ACC112 (cell line): ENCODE measurements at regions not wholly inside any gene's neighbourhood (a gene's known extent, or its start where the extent isn't known, plus 50 kb on each side); places are given as distances from the start of the nearest gene placed in this dataset.

Experiments used
- H2AFZ ChIP-seq: fragments of 200-600 bp; sonication (generic); one replicate; pipeline ENCODE4 v1.6.0; 2017; ENCODE audit warnings: antibody characterized with exemption, low read length; ENCODE audit not compliant: unreplicated experiment
- H3K27ac ChIP-seq: fragments of 200-600 bp; sonication (generic); 2 replicates; pipeline ENCODE4 v1.5.1; 2014; ENCODE audit warnings: low read depth, mild to moderate bottlenecking, antibody characterized with exemption, low read length, moderate library complexity
- H3K27me3 ChIP-seq: fragments of 200-600 bp; sonication (generic); 2 replicates; pipeline ENCODE4 v1.6.1; 2014; ENCODE audit warnings: mild to moderate bottlenecking, antibody characterized with exemption, low read length, moderate library complexity, mixed read lengths; ENCODE audit not compliant: insufficient read depth
- H3K36me3 ChIP-seq: fragments of 200-600 bp; sonication (generic); 2 replicates; pipeline ENCODE4 v1.6.1; 2016; ENCODE audit warnings: mild to moderate bottlenecking, antibody characterized with exemption, low read length, moderate library complexity, mixed read lengths; ENCODE audit not compliant: insufficient read depth
- H3K4me1 ChIP-seq: fragments of 200-600 bp; sonication (generic); one replicate; pipeline ENCODE4 v1.6.1; 2016; ENCODE audit warnings: low read length, mixed read lengths; ENCODE audit not compliant: insufficient read depth, unreplicated experiment, control insufficient read depth
- H3K4me3 ChIP-seq: fragments of 200-600 bp; sonication (generic); 2 replicates; pipeline ENCODE4 v1.5.1; 2014; ENCODE audit warnings: mild to moderate bottlenecking, low read depth, low read length
- H3K79me2 ChIP-seq: fragments of 200-600 bp; sonication (generic); one replicate; pipeline ENCODE4 v1.6.0; 2016; ENCODE audit warnings: low read length; ENCODE audit not compliant: control insufficient read depth, unreplicated experiment, insufficient read depth

DNA sequence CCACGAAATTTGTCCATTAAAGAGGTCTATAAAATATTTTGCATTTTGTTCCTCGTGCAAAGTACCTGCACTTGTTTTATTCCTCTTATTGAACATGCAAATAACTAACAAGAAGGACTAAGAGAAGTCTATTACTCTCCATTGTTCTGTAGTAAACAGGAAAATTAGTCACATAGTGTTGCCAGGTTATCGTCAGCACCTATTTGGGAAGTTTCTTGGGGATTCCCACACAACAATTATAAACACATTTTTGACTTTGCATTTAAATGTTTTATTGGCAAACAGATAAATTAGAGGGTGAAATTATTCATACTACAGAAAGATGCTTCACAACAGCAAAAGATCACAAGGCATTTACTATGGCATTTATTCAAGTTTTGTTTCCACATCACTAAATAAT is 174.5 kb downstream of the ZC3H11B start:
- Histone ChIP-seq H3K36me3 (no peaks in the 10 kb centered on the region), H3K4me1 (peaks cover 8% of the 10 kb centered on the region), H3K27ac (no peak overlapping the region), H3K79me2 (no peaks in the 10 kb centered on the region), H3K27me3 (no peaks in the 10 kb centered on the region), H2AFZ (no peak overlapping the region), H3K4me3 (no peak overlapping the region)

- Histone ChIP-seq H3K4me1 (no peaks in the 10 kb centered on the region), H3K27ac (no peak overlapping the region), H3K79me2 (no peaks in the 10 kb centered on the region), H3K27me3 (no peaks in the 10 kb centered on the region), H2AFZ (no peak overlapping the region), H3K36me3 (no peaks in the 10 kb centered on the region), H3K4me3 (no peak overlapping the region)
These were observed 178.0 kb downstream of the ZC3H11B start for GRCh38 chr1:219434923-219435297.

GRCh38 chr1:219434285-219434922 is 178.5 kb downstream of the ZC3H11B start:
- no peak overlapping the region for H3K27ac ChIP-seq
- H3K36me3 ChIP-seq = no peaks in the 10 kb centered on the region
- no peak overlapping the region for H2AFZ ChIP-seq
- H3K4me1 ChIP-seq = no peaks in the 10 kb centered on the region
- H3K4me3 ChIP-seq = no peak overlapping the region
- no peaks in the 10 kb centered on the region for H3K27me3 ChIP-seq
- H3K79me2 ChIP-seq = no peaks in the 10 kb centered on the region

DNA sequence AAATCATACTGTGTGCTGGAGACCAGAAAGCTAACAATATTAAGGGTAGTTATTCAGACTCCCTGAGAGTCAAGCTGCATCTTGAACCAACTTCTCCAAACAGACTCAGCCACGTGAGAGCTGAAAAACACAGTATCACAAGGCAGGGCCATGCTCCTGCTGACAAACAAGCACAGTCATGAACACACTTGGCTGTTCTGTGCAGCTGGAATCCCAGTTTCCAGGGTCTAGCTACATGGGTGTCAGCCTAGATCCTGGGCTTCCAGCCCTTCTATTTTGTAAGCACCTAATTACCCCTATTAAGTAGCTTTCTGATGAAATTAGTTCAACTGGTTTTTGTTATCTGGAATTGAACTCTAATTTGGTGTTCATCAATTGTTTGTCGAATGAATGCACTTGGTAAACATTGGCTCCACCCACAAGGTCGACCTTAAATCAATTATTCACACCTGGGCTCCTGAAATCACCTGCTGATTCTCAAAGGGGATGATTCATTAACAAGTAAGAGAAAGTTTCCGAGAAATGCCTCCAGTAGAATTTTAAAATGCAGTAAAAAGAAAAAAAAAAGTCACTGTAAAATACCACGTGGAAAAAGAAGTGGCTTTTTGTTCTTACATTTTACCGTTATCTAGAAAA is 179.3 kb downstream of the ZC3H11B start:
- Histone ChIP-seq H3K4me1 (no peaks in the 10 kb centered on the region), H3K27me3 (no peaks in the 10 kb centered on the region), H2AFZ (no peak overlapping the region), H3K36me3 (no peaks in the 10 kb centered on the region), H3K4me3 (no peak overlapping the region), H3K79me2 (no peaks in the 10 kb centered on the region), H3K27ac (no peak overlapping the region)

- Histone ChIP-seq H3K36me3 (no peaks in the 10 kb centered on the region), H3K27ac (no peak overlapping the region), H3K4me3 (no peak overlapping the region), H3K4me1 (no peaks in the 10 kb centered on the region), H2AFZ (no peak overlapping the region), H3K79me2 (no peaks in the 10 kb centered on the region), H3K27me3 (no peaks in the 10 kb centered on the region)
These were observed 179.9 kb downstream of the ZC3H11B start for GRCh38 chr1:219433001-219433400.

GRCh38 chr1:219432191-219432606 is 180.7 kb downstream of the ZC3H11B start:
- Histone ChIP-seq H3K27me3 (no peaks in the 10 kb centered on the region), H3K4me1 (no peaks in the 10 kb centered on the region), H3K79me2 (no peaks in the 10 kb centered on the region), H2AFZ (no peak overlapping the region), H3K27ac (no peak overlapping the region), H3K36me3 (no peaks in the 10 kb centered on the region), H3K4me3 (no peak overlapping the region)

DNA sequence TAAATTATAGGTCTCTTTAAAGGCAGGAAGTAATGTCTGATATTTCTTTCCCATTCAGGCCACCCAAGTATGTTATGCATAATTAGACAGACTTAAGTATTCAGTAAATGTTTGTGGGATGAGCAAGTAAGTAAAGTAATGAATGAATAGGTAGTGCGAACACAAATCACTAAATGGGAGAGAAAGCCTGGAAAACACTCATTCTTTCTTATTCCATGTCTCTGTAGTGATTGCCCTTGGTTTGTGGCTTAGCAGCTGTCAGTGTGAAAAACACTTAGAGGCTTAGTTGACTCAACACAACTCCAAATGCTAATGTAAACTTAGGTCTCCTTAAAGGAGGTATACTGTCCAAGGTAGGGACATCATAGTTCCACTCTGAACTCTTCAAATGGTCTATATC is 182.5 kb downstream of the ZC3H11B start:
- H3K4me3 ChIP-seq = no peak overlapping the region

GRCh38 chr1:219428651-219429050 is 184.3 kb downstream of the ZC3H11B start:
- Histone ChIP-seq H3K36me3 (no peaks in the 10 kb centered on the region), H3K4me1 (no peaks in the 10 kb centered on the region), H3K4me3 (no peak overlapping the region), H3K27me3 (no peaks in the 10 kb centered on the region), H3K79me2 (no peaks in the 10 kb centered on the region), H2AFZ (no peak overlapping the region), H3K27ac (no peak overlapping the region)

More for the DNA sequence above, 182.5 kb downstream of the ZC3H11B start:
- H3K4me1 ChIP-seq = no peaks in the 10 kb centered on the region
- no peak overlapping the region for H2AFZ ChIP-seq
- no peaks in the 10 kb centered on the region for H3K79me2 ChIP-seq
- H3K27me3 ChIP-seq = no peaks in the 10 kb centered on the region
- H3K36me3 ChIP-seq = no peaks in the 10 kb centered on the region
- H3K27ac ChIP-seq = no peak overlapping the region

GRCh38 chr1:219427989-219428388 is 184.9 kb downstream of the ZC3H11B start:
- Histone ChIP-seq H3K4me1 (peaks cover 3% of the 10 kb centered on the region), H3K79me2 (no peaks in the 10 kb centered on the region), H3K27me3 (no peaks in the 10 kb centered on the region), H2AFZ (no peak overlapping the region), H3K27ac (no peak overlapping the region), H3K4me3 (no peak overlapping the region), H3K36me3 (no peaks in the 10 kb centered on the region)

DNA sequence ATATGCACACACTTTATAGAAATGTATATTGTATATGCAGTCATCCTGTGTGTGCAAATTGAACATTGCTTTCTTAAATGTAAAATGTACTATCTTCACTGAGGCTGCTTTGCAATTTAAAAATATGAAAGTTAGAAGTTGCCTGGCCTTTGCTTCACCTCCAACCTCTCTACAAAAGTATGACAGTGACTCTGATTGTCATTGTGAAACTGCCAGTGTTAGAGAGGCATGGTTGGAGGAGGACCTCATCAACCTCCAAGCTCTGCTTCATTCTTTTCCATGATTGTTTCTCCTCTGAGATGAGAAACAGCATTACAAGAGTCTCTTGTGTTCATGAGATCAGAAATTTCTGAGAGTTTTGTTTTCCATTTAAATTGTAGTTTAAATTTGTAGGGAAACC is 185.5 kb downstream of the ZC3H11B start:
- H3K36me3 ChIP-seq = no peaks in the 10 kb centered on the region
- H3K4me3 ChIP-seq = no peak overlapping the region
- H3K79me2 ChIP-seq = no peaks in the 10 kb centered on the region
- no peak overlapping the region for H2AFZ ChIP-seq
- peaks cover 9% of the 10 kb centered on the region for H3K4me1 ChIP-seq
- H3K27me3 ChIP-seq = no peaks in the 10 kb centered on the region
- H3K27ac ChIP-seq = no peak overlapping the region
